Stomach (tissue), 4 donors: ENCODE measurements at regions not wholly inside any gene's neighbourhood (a gene's known extent, or its start where the extent isn't known, plus 50 kb on each side); places are given as distances from the start of the nearest gene placed in this dataset.

Experiments
- POLR2A ChIP-seq, 4 donors: fragments of 450-650 bp; IDR thresholded peaks; one replicate each; pipeline ENCODE4 v1.6.1; 2016; ENCODE audit warnings: antibody characterized with exemption in 4 of 4, control low read depth in 2 of 4, mild to moderate bottlenecking in 1 of 4, moderate library complexity in 1 of 4
- TF ChIP-seq, protein P1 (sequence below), 7 experiments: fragments of 450-650 bp in 4 of 7; fragments of 200-600 bp in 3 of 7; sonication (generic) in 3 of 7; IDR thresholded peaks; one replicate each; pipeline ENCODE4 v1.5.1; 2016 to 2019; ENCODE audit warnings: antibody characterized with exemption in 7 of 7, control low read depth in 2 of 7, mild to moderate bottlenecking in 1 of 7

DNA sequence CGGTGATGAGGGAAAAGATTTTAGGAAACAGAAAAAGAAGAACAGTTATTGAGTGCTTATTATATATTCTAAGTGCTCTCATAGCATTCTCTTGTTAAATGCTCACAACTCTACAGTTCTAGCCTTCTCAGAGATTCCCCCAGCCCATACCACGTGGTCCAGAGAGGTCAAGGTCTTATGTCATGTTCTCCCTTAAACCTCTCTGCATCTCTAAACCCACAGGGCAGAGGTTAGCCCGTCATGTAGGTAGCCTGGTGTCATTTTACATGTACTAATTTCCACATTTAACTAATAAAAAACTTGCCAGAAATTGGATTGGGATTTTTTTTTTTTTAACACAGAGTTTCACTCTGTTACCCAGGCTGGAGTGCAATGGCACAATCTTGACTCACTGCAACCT lies 178.0 kb downstream of the CEMIP2 start:
- TF ChIP-seq POLR2A (IDR thresholded peaks at IDR 0.05): no peak
- TF ChIP-seq, protein P1, sequence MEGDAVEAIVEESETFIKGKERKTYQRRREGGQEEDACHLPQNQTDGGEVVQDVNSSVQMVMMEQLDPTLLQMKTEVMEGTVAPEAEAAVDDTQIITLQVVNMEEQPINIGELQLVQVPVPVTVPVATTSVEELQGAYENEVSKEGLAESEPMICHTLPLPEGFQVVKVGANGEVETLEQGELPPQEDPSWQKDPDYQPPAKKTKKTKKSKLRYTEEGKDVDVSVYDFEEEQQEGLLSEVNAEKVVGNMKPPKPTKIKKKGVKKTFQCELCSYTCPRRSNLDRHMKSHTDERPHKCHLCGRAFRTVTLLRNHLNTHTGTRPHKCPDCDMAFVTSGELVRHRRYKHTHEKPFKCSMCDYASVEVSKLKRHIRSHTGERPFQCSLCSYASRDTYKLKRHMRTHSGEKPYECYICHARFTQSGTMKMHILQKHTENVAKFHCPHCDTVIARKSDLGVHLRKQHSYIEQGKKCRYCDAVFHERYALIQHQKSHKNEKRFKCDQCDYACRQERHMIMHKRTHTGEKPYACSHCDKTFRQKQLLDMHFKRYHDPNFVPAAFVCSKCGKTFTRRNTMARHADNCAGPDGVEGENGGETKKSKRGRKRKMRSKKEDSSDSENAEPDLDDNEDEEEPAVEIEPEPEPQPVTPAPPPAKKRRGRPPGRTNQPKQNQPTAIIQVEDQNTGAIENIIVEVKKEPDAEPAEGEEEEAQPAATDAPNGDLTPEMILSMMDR (IDR thresholded peaks at IDR 0.05): no peak
